H9 (cell line): ENCODE measurements at regions not wholly inside any gene's neighbourhood (a gene's known extent, or its start where the extent isn't known, plus 50 kb on each side); places are given as distances from the start of the nearest gene placed in this dataset.

ENCODE experiments used
- DNase-seq: peaks from one replicate; pipeline ENCODE4 v3.0.0-alpha.2; 2017
- H2AFZ ChIP-seq: one replicate; pipeline ENCODE4 v1.6.1; 2013; ENCODE audit warnings: mild to moderate bottlenecking, low read length, control low read depth, moderate library complexity
- H2AK5ac ChIP-seq: 2 replicates; pipeline ENCODE4 v1.6.1; 2013; ENCODE audit warnings: low read length, control low read depth, mixed read lengths; ENCODE audit not compliant: insufficient read length
- H2BK120ac ChIP-seq: one replicate; pipeline ENCODE4 v1.6.1; 2013; ENCODE audit warnings: low read depth, mild to moderate bottlenecking, low read length, control low read depth, inconsistent platforms; ENCODE audit not compliant: poor library complexity, severe bottlenecking
- H2BK12ac ChIP-seq: 2 replicates; pipeline ENCODE4 v1.6.1; 2013; ENCODE audit warnings: low read length, control low read depth, mixed read lengths, low read depth; ENCODE audit not compliant: insufficient read length
- H2BK15ac ChIP-seq: 2 replicates; pipeline ENCODE4 v1.6.1; 2013; ENCODE audit warnings: low read depth, low read length, control low read depth
- H2BK20ac ChIP-seq: one replicate; pipeline ENCODE4 v1.6.1; 2013; ENCODE audit warnings: low read depth, mild to moderate bottlenecking, low read length, control low read depth, inconsistent platforms; ENCODE audit not compliant: poor library complexity, severe bottlenecking
- H2BK5ac ChIP-seq: 2 replicates; pipeline ENCODE4 v1.6.1; 2013; ENCODE audit warnings: low read length, control low read depth, mixed read lengths; ENCODE audit not compliant: insufficient read length
- H3K14ac ChIP-seq: 2 replicates; pipeline ENCODE4 v1.6.1; 2013; ENCODE audit warnings: low read length, control low read depth; ENCODE audit not compliant: insufficient read depth
- H3K18ac ChIP-seq: 2 replicates; pipeline ENCODE4 v1.6.1; 2013; ENCODE audit warnings: low read depth, mild to moderate bottlenecking, mixed read lengths, low read length, control low read depth; ENCODE audit not compliant: insufficient read length
- H3K23ac ChIP-seq: 2 replicates; pipeline ENCODE4 v1.6.1; 2013; ENCODE audit warnings: low read length, control low read depth, mixed read lengths, low read depth; ENCODE audit not compliant: insufficient read length
- H3K23me2 ChIP-seq: 2 replicates; pipeline ENCODE4 v1.6.1; 2013; ENCODE audit warnings: low read depth, mild to moderate bottlenecking, mixed read lengths, low read length, control low read depth; ENCODE audit not compliant: insufficient read length, poor library complexity, severe bottlenecking
- H3K27ac ChIP-seq: 2 replicates; pipeline ENCODE4 v1.5.1; 2013; ENCODE audit warnings: low read length, control low read depth, mixed read lengths, low read depth; ENCODE audit not compliant: insufficient read length
- H3K27me3 ChIP-seq: 2 replicates; pipeline ENCODE4 v1.6.1; 2013; ENCODE audit warnings: low read length, control low read depth, inconsistent platforms; ENCODE audit not compliant: insufficient read depth
- H3K4ac ChIP-seq: 2 replicates; pipeline ENCODE4 v1.6.1; 2013; ENCODE audit warnings: low read depth, mild to moderate bottlenecking, control low read depth, inconsistent platforms, low read length, moderate library complexity
- H3K4me1 ChIP-seq: 2 replicates; pipeline ENCODE4 v1.6.1; 2013; ENCODE audit warnings: low read length, control low read depth, inconsistent platforms; ENCODE audit not compliant: insufficient read depth
- H3K4me2 ChIP-seq: 2 replicates; pipeline ENCODE4 v1.6.1; 2013; ENCODE audit warnings: low read length, control low read depth, mixed read lengths; ENCODE audit not compliant: insufficient read length, insufficient read depth
- H3K56ac ChIP-seq: 2 replicates; pipeline ENCODE4 v1.6.1; 2013; ENCODE audit warnings: low read depth, mild to moderate bottlenecking, mixed read lengths, low read length, control low read depth; ENCODE audit not compliant: insufficient read length
- H3K79me1 ChIP-seq: 2 replicates; pipeline ENCODE4 v1.6.1; 2013; ENCODE audit warnings: low read depth, mild to moderate bottlenecking, moderate library complexity, low read length, control low read depth, inconsistent platforms; ENCODE audit not compliant: insufficient read depth, poor library complexity, severe bottlenecking
- H3K79me2 ChIP-seq: 2 replicates; pipeline ENCODE4 v1.6.1; 2013; ENCODE audit warnings: low read length, control low read depth, inconsistent platforms; ENCODE audit not compliant: insufficient read depth
- H3K9ac ChIP-seq: 2 replicates; pipeline ENCODE4 v1.6.1; 2013; ENCODE audit warnings: low read length, control low read depth, mixed read lengths; ENCODE audit not compliant: insufficient read length; ENCODE audit errors: extremely low read depth
- H3K9me3 ChIP-seq: one replicate; pipeline ENCODE4 v1.6.1; 2013; ENCODE audit warnings: low read depth, low read length, inconsistent platforms; ENCODE audit not compliant: control insufficient read depth
- H3T11ph ChIP-seq: one replicate; pipeline ENCODE4 v1.6.1; 2013; ENCODE audit warnings: mild to moderate bottlenecking, low read length, control low read depth, inconsistent platforms
- H4K20me1 ChIP-seq: one replicate; pipeline ENCODE4 v1.6.1; 2013; ENCODE audit not compliant: control insufficient read depth, insufficient read length, insufficient read depth
- H4K5ac ChIP-seq: 2 replicates; pipeline ENCODE4 v1.6.1; 2013; ENCODE audit warnings: low read depth, mild to moderate bottlenecking, mixed read lengths, low read length, control low read depth; ENCODE audit not compliant: insufficient read length
- H4K8ac ChIP-seq: replicated peaks from 2 replicates; pipeline ENCODE4 v1.6.1; 2013; ENCODE audit warnings: low read length, control low read depth, mixed read lengths, low read depth; ENCODE audit not compliant: insufficient read length
- H4K91ac ChIP-seq: 2 replicates; pipeline ENCODE4 v1.6.1; 2013; ENCODE audit warnings: low read depth, mild to moderate bottlenecking, moderate library complexity, mixed read lengths, low read length, control low read depth; ENCODE audit not compliant: insufficient read length
- H3K27ac Mint-ChIP-seq, 3 experiments: 2 replicates in 2 of 3; 3 replicates in 1 of 3; pipeline ENCODE4 v1.8.0; 2020 to 2021; ENCODE audit warnings: mixed read lengths in 3 of 3, mild to moderate bottlenecking in 1 of 3, moderate library complexity in 1 of 3
- H3K27me3 Mint-ChIP-seq: 2 replicates; pipeline ENCODE4 v1.8.0; 2021; ENCODE audit warnings: low read depth, mild to moderate bottlenecking, moderate library complexity, mixed read lengths
- H3K36me3 Mint-ChIP-seq, 3 experiments: 2 replicates in 2 of 3; 3 replicates in 1 of 3; pipeline ENCODE4 v1.8.0; 2020 to 2021; ENCODE audit warnings: low read depth in 3 of 3, mixed read lengths in 3 of 3; ENCODE audit not compliant: insufficient read depth in 1 of 3
- H3K4me1 Mint-ChIP-seq, 2 experiments: 2 replicates each; pipeline ENCODE4 v1.8.0; 2020; ENCODE audit warnings: mixed read lengths in 2 of 2
- H3K4me3 Mint-ChIP-seq, 2 experiments: 2 replicates in 1 of 2; 3 replicates in 1 of 2; pipeline ENCODE4 v1.8.0; 2020 to 2021; ENCODE audit warnings: mild to moderate bottlenecking in 2 of 2, mixed read lengths in 2 of 2, moderate library complexity in 1 of 2
- H3K9me3 Mint-ChIP-seq, 2 experiments: 2 replicates in 1 of 2; 3 replicates in 1 of 2; pipeline ENCODE4 v1.8.0; 2020; ENCODE audit warnings: mild to moderate bottlenecking in 2 of 2, mixed read lengths in 2 of 2, moderate library complexity in 1 of 2
- WGBS: extraction: QIAGEN DNeasy Blood & Tissue Kit; methylation state at CpG from one replicate; pipeline ENCODE4 v1.1.7; 2013; ENCODE audit warnings: missing lambda C conversion rate, low lambda C conversion rate, mixed read lengths; ENCODE audit not compliant: insufficient read length; ENCODE audit errors: extremely low coverage; 5-methylcytosine and 5-hydroxymethylcytosine counted together
- TF ChIP-seq, protein P1 (sequence below): fragments of 200-600 bp; sonication (generic); conservative IDR thresholded peaks from 3 replicates; pipeline ENCODE4 v1.8.0; 2021; ENCODE audit warnings: antibody characterized with exemption, mild to moderate bottlenecking

DNA sequence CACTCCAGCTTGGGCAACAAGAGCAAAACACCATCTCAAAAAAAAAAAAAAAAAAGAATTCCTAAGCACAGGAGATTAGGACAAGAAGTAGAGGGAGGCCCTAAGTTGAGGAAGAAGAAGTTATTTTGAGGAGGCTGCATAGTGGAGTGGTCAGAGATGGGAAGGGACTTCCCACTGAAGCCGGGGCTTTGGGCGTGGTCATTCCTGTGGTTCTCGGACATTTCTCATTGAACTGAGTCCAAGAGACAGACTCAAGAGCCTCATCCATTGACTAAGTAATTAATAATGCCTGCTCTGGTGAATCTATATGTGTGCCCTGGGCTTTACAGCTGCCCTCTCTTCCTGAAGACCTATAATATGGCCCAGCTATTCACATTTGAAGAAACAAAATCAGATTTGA lies 53.2 kb upstream of the FTH1 start:
- Mint-ChIP-seq H3K27me3 (peaks cover 2% of the 10 kb centered on the region; the same call in 1 of the 2 replicates), H3K4me3 (no peak overlapping the region), H3K27ac (no peak overlapping the region), H3K9me3 (peaks cover 12 to 17% of the 10 kb centered on the region in 2 experiments), H3K4me1 (peaks cover 4 to 10% of the 10 kb centered on the region in 2 experiments), H3K36me3 (peaks cover 0 to 7% (median 7%) of the 10 kb centered on the region in 3 experiments; a peak in 5 of 7 replicates)
- no CpG with 5 or more reads among the region's 3 CpGs for WGBS
- H2AFZ ChIP-seq: no peak overlapping the region
- no peak overlapping the region for H2BK12ac ChIP-seq
- no peak overlapping the region for H3K14ac ChIP-seq
- no peak overlapping the region for H3K4me2 ChIP-seq
- H2BK20ac ChIP-seq: no peak overlapping the region
- H4K20me1 ChIP-seq: no peaks in the 10 kb centered on the region
- H3K18ac ChIP-seq: no peak overlapping the region
- no peaks in the 10 kb centered on the region; the same call in 1 of the 2 replicates for H3K4me1 ChIP-seq
- H3K79me1 ChIP-seq: no peaks in the 10 kb centered on the region
- no peaks in the 10 kb centered on the region for H3K27me3 ChIP-seq
- H2BK15ac ChIP-seq: no peak overlapping the region
- DNase-seq: no peak
- H4K5ac ChIP-seq: no peak overlapping the region
- no peak overlapping the region for H2BK120ac ChIP-seq
- TF ChIP-seq, protein P1, sequence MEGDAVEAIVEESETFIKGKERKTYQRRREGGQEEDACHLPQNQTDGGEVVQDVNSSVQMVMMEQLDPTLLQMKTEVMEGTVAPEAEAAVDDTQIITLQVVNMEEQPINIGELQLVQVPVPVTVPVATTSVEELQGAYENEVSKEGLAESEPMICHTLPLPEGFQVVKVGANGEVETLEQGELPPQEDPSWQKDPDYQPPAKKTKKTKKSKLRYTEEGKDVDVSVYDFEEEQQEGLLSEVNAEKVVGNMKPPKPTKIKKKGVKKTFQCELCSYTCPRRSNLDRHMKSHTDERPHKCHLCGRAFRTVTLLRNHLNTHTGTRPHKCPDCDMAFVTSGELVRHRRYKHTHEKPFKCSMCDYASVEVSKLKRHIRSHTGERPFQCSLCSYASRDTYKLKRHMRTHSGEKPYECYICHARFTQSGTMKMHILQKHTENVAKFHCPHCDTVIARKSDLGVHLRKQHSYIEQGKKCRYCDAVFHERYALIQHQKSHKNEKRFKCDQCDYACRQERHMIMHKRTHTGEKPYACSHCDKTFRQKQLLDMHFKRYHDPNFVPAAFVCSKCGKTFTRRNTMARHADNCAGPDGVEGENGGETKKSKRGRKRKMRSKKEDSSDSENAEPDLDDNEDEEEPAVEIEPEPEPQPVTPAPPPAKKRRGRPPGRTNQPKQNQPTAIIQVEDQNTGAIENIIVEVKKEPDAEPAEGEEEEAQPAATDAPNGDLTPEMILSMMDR: no peak
- H4K91ac ChIP-seq: no peak overlapping the region
- H2BK5ac ChIP-seq: no peak overlapping the region
- H3K9me3 ChIP-seq: no peaks in the 10 kb centered on the region
- H2AK5ac ChIP-seq: no peak overlapping the region
- no peak overlapping the region for H3T11ph ChIP-seq
- no peak overlapping the region for H3K23ac ChIP-seq
- H3K4ac ChIP-seq: no peak overlapping the region
- no peak overlapping the region for H3K9ac ChIP-seq
- H3K27ac ChIP-seq: no peak overlapping the region
- H3K56ac ChIP-seq: no peak overlapping the region
- no peaks in the 10 kb centered on the region for H3K79me2 ChIP-seq
- no peaks in the 10 kb centered on the region for H3K23me2 ChIP-seq
- H4K8ac ChIP-seq: no peak overlapping the region
